Liver (tissue), 8 donors: ENCODE measurements at regions not wholly inside any gene's neighbourhood (a gene's known extent, or its start where the extent isn't known, plus 50 kb on each side); places are given as distances from the start of the nearest gene placed in this dataset.
A peak's percentile ranks its signal among the peaks of the same experiment; 100 is the strongest.

Experiments used
- DNase-seq: peaks from one replicate; pipeline ENCODE4 v3.0.0-alpha.2; 2017; ENCODE audit warnings: low spot score
- H3K27ac ChIP-seq, 2 donors: one replicate each; pipeline ENCODE4 v1.7.0; 2013; ENCODE audit warnings: inconsistent platforms in 2 of 2, low read length in 2 of 2, control low read depth in 1 of 2, low read depth in 1 of 2, mild to moderate bottlenecking in 1 of 2
- H3K27me3 ChIP-seq, 4 donors: one replicate each; pipeline versions ENCODE4 v1.6.1 to v1.7.0; 2013; ENCODE audit warnings: low read length in 3 of 4, inconsistent platforms in 1 of 4, mild to moderate bottlenecking in 1 of 4, moderate library complexity in 1 of 4; ENCODE audit not compliant: control insufficient read depth in 4 of 4, insufficient read depth in 4 of 4
- H3K36me3 ChIP-seq, 4 donors: one replicate each; pipeline versions ENCODE4 v1.6.1 to v1.7.0; 2013; ENCODE audit warnings: low read length in 3 of 4, mild to moderate bottlenecking in 3 of 4, low read depth in 1 of 4, moderate library complexity in 1 of 4; ENCODE audit not compliant: control insufficient read depth in 4 of 4, insufficient read depth in 3 of 4
- H3K4me1 ChIP-seq, 4 donors: one replicate each; pipeline versions ENCODE4 v1.6.1 to v1.7.0; 2013; ENCODE audit warnings: low read length in 3 of 4, mild to moderate bottlenecking in 3 of 4, moderate library complexity in 1 of 4; ENCODE audit not compliant: control insufficient read depth in 4 of 4, insufficient read depth in 4 of 4
- H3K4me3 ChIP-seq, 3 donors: one replicate each; pipeline versions ENCODE4 v1.6.1 to v1.7.0; 2013; ENCODE audit warnings: low read length in 3 of 3, control low read depth in 1 of 3, low read depth in 1 of 3, mild to moderate bottlenecking in 1 of 3
- H3K9ac ChIP-seq, 2 donors: one replicate each; pipeline ENCODE4 v1.7.0; 2013; ENCODE audit warnings: low read length in 2 of 2, mild to moderate bottlenecking in 2 of 2, moderate library complexity in 2 of 2, control low read depth in 1 of 2, low read depth in 1 of 2
- H3K9me3 ChIP-seq, 4 donors: one replicate each; pipeline versions ENCODE4 v1.6.1 to v1.7.0; 2013; ENCODE audit warnings: low read length in 3 of 4; ENCODE audit not compliant: control insufficient read depth in 4 of 4
- EGR1 ChIP-seq, 2 donors: IDR thresholded peaks; 2 replicates each; pipeline ENCODE4 v1.6.1; 2016 to 2018; ENCODE audit warnings: antibody characterized with exemption in 2 of 2, low read depth in 2 of 2
- FOXA1 ChIP-seq: IDR thresholded peaks from 2 replicates; pipeline ENCODE4 v1.6.1; 2016; ENCODE audit warnings: antibody characterized with exemption
- FOXA2 ChIP-seq: IDR thresholded peaks from 2 replicates; pipeline ENCODE4 v1.6.1; 2016; ENCODE audit warnings: antibody characterized with exemption
- GABPA ChIP-seq, 2 donors: IDR thresholded peaks in 1 of 2; conservative IDR thresholded peaks in 1 of 2; 2 replicates each; pipeline ENCODE4 v1.6.1; 2016; ENCODE audit warnings: antibody characterized with exemption in 2 of 2, mild to moderate bottlenecking in 1 of 2, moderate library complexity in 1 of 2
- HNF4A ChIP-seq, 2 donors: conservative IDR thresholded peaks; 2 replicates each; pipeline ENCODE4 v1.6.1; 2016; ENCODE audit warnings: antibody characterized with exemption in 2 of 2, mild to moderate bottlenecking in 2 of 2
- HNF4G ChIP-seq: IDR thresholded peaks from 2 replicates; pipeline ENCODE4 v1.6.1; 2016; ENCODE audit warnings: antibody characterized with exemption
- JUND ChIP-seq, 2 donors: IDR thresholded peaks; 2 replicates each; pipeline ENCODE4 v1.6.1; 2016; ENCODE audit warnings: antibody characterized with exemption in 2 of 2
- NR2F2 ChIP-seq: IDR thresholded peaks from 2 replicates; pipeline ENCODE4 v1.6.1; 2016; ENCODE audit warnings: antibody characterized with exemption
- RAD21 ChIP-seq, 2 donors: IDR thresholded peaks; 2 replicates each; pipeline ENCODE4 v1.6.1; 2016; ENCODE audit warnings: antibody characterized with exemption in 2 of 2, mild to moderate bottlenecking in 2 of 2
- REST ChIP-seq: IDR thresholded peaks from 2 replicates; pipeline ENCODE4 v1.6.1; 2016; ENCODE audit warnings: antibody characterized with exemption, mild to moderate bottlenecking
- RXRA ChIP-seq, 2 donors: IDR thresholded peaks; 2 replicates each; pipeline ENCODE4 v1.6.1; 2017 to 2018; ENCODE audit warnings: antibody characterized with exemption in 2 of 2, mild to moderate bottlenecking in 1 of 2
- SP1 ChIP-seq: IDR thresholded peaks from 2 replicates; pipeline ENCODE4 v1.6.1; 2018; ENCODE audit warnings: antibody characterized with exemption, mild to moderate bottlenecking
- TAF1 ChIP-seq: conservative IDR thresholded peaks from 2 replicates; pipeline ENCODE4 v1.6.1; 2016; ENCODE audit warnings: antibody characterized with exemption, mild to moderate bottlenecking
- YY1 ChIP-seq: IDR thresholded peaks from 2 replicates; pipeline ENCODE4 v1.6.1; 2016; ENCODE audit warnings: antibody characterized with exemption, mild to moderate bottlenecking
- WGBS: extraction: QIAGEN DNeasy Blood & Tissue Kit; methylation state at CpG from one replicate; pipeline ENCODE4 v1.1.7; 2013; 5-methylcytosine and 5-hydroxymethylcytosine counted together
- TF ChIP-seq, protein P1 (sequence below): IDR thresholded peaks from 2 replicates; pipeline ENCODE4 v1.6.1; 2016; ENCODE audit warnings: antibody characterized with exemption
- TF ChIP-seq, protein P2 (sequence below): IDR thresholded peaks from 2 replicates; pipeline ENCODE4 v1.6.1; 2016; ENCODE audit warnings: antibody characterized with exemption
- TF ChIP-seq, protein P3 (sequence below): fragments of 150-350 bp; IDR thresholded peaks from 2 replicates; pipeline ENCODE4 v1.5.1; 2017; ENCODE audit warnings: improper control_type of control experiment, low read depth, low read length; ENCODE audit not compliant: missing input control
- donor health status: healthy.
- donor health status: healthy.
- donor health status: healthy.
- donor health status: healthy.
- donor health status: healthy.

GRCh38 chr1:70719154-70719553, 308.1 kb downstream of the CTH start:
- Histone ChIP-seq H3K36me3 (no peaks in the 10 kb centered on the region), H3K4me3 (no peak overlapping the region), H3K9ac (no peak overlapping the region), H3K9me3 (no peaks in the 10 kb centered on the region), H3K27me3 (no peaks in the 10 kb centered on the region), H3K4me1 (no peaks in the 10 kb centered on the region), H3K27ac (no peak overlapping the region)
- no peak for DNase-seq
- 60% methylated on average over 2 of the region's 2 CpGs for WGBS
- no peak for TF ChIP-seq TAF1
- TF ChIP-seq NR2F2, result peak; percentile 77

DNA sequence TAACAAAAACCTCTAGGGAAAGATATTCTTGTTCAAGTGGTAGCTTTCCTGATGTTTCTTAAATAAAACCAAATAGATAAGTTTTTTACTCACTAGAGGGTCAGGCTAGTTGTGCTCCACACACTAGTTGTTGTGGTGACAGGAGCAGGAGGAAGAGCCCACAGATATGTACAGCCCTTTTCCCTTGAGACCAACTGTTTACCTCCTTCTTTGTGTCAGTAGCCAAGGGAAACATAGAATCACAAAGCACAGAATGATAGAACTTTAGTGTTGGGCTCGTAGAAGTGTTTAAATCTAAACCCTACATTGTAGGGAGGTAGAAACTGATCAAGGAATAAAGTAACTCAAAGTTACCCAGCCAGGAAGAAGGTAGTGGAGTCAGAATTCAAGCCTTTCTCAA, 309.0 kb downstream of the CTH start:
- Histone ChIP-seq H3K9ac (no peak overlapping the region), H3K36me3 (no peaks in the 10 kb centered on the region), H3K27ac (no peak overlapping the region), H3K4me3 (no peak overlapping the region), H3K4me1 (no peaks in the 10 kb centered on the region), H3K27me3 (no peaks in the 10 kb centered on the region), H3K9me3 (no peaks in the 10 kb centered on the region)
- TF ChIP-seq HNF4A (conservative IDR thresholded peaks at IDR 0.05), result no peak
- TF ChIP-seq, protein P1, sequence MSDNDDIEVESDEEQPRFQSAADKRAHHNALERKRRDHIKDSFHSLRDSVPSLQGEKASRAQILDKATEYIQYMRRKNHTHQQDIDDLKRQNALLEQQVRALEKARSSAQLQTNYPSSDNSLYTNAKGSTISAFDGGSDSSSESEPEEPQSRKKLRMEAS, result no peak
- TF ChIP-seq FOXA2, result no peak
- no peak for TF ChIP-seq JUND (IDR thresholded peaks at IDR 0.05)
- TF ChIP-seq, protein P2, sequence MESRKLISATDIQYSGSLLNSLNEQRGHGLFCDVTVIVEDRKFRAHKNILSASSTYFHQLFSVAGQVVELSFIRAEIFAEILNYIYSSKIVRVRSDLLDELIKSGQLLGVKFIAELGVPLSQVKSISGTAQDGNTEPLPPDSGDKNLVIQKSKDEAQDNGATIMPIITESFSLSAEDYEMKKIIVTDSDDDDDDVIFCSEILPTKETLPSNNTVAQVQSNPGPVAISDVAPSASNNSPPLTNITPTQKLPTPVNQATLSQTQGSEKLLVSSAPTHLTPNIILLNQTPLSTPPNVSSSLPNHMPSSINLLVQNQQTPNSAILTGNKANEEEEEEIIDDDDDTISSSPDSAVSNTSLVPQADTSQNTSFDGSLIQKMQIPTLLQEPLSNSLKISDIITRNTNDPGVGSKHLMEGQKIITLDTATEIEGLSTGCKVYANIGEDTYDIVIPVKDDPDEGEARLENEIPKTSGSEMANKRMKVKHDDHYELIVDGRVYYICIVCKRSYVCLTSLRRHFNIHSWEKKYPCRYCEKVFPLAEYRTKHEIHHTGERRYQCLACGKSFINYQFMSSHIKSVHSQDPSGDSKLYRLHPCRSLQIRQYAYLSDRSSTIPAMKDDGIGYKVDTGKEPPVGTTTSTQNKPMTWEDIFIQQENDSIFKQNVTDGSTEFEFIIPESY, result no peak
- TF ChIP-seq FOXA1, result no peak
- no peak for TF ChIP-seq EGR1 (IDR thresholded peaks at IDR 0.05; ENCODE audit: low read depth in 2 of 2)
- TF ChIP-seq YY1, result no peak
- TF ChIP-seq GABPA (IDR thresholded peaks at IDR 0.05 in 1 of 2, conservative IDR thresholded peaks at IDR 0.05 in 1 of 2), result no peak
- no peak for TF ChIP-seq RAD21 (IDR thresholded peaks at IDR 0.05)
- no peak for TF ChIP-seq HNF4G
- no peak for TF ChIP-seq SP1
- TF ChIP-seq REST, result no peak
- TF ChIP-seq, protein P3, sequence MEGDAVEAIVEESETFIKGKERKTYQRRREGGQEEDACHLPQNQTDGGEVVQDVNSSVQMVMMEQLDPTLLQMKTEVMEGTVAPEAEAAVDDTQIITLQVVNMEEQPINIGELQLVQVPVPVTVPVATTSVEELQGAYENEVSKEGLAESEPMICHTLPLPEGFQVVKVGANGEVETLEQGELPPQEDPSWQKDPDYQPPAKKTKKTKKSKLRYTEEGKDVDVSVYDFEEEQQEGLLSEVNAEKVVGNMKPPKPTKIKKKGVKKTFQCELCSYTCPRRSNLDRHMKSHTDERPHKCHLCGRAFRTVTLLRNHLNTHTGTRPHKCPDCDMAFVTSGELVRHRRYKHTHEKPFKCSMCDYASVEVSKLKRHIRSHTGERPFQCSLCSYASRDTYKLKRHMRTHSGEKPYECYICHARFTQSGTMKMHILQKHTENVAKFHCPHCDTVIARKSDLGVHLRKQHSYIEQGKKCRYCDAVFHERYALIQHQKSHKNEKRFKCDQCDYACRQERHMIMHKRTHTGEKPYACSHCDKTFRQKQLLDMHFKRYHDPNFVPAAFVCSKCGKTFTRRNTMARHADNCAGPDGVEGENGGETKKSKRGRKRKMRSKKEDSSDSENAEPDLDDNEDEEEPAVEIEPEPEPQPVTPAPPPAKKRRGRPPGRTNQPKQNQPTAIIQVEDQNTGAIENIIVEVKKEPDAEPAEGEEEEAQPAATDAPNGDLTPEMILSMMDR, result no peak
- no peak for TF ChIP-seq TAF1
- no peak for TF ChIP-seq RXRA (IDR thresholded peaks at IDR 0.05)
- no peak for TF ChIP-seq NR2F2
- WGBS, result 36% methylated on average over 1 of the region's 1 CpG
- DNase-seq, result no peak
